Stimulated activated CD4-positive, alpha-beta T cell treated with anti-CD3 and anti-CD28 coated beads, Interleukin-2, amount 100 ng/mL, for 48 hours (primary cell): ENCODE measurements at regions not wholly inside any gene's neighbourhood (a gene's known extent, or its start where the extent isn't known, plus 50 kb on each side); places are given as distances from the start of the nearest gene placed in this dataset.
"Not testable (repeated sequence)": the region's sequence is repeated elsewhere in the genome, so short reads cannot be mapped to it uniquely, and the experiment has no call there.

Source experiments
- DNase-seq, 2 donors: peaks; one replicate each; pipeline ENCODE4 v3.0.0-alpha.2; 2020

GRCh38 chr11:39462506-39462905 lies 1996.9 kb downstream of the LRRC4C start:
- no peak for DNase-seq

DNA sequence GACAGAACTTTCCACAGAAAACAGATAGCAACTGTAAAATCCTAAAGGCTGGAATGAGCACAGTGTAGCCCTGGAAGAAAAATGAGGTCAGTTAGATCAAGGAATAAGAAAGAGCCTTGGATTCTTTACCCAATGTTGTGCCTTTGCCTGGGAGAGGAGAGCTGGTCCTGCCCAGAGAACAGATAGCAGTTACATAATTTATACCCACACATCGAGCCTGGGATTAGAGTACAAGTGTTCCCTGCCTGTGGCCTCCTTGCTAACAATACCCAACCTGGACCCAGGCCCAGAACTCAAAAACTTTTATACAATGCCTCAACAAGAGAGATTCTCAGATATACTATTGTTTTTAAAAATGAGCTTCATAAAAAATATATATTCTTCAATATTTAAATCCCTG lies 1998.4 kb downstream of the LRRC4C start:
- DNase-seq, result no peak

- DNase-seq, result no peak
These were observed 1999.8 kb downstream of the LRRC4C start for GRCh38 chr11:39459606-39460005.

GRCh38 chr11:39458481-39458880 lies 2001.0 kb downstream of the LRRC4C start:
- DNase-seq, result no peak

DNA sequence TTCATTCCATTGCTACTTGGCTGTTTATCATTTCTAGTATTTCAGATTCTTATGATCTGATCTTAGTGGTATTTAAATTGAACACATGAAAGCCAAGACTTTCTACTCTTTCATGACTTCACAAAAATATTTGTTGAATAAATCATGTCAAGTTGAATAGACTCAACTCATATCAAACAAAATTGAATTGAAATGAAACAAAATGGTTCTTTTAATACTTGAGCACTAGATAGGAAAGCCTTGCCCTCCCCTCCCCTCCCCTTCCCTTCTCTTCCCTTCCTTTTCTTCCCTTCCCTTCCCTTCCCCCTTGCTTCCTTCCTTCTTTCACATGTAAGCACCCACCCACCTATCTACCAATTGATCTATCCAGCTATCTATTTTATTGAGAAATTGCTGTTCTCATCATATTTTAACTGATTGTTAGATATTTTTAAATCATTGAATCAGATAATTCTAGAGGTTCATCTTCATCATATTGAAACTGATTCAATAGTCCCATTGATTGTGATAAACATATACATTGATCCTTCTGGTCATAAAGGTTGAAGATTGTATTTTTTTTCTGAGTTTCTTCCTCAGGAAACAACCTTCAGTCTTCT lies 2015.9 kb downstream of the LRRC4C start:
- no peak for DNase-seq

- DNase-seq, result no peak
These were observed 2017.3 kb downstream of the LRRC4C start for GRCh38 chr11:39442177-39442576.

DNA sequence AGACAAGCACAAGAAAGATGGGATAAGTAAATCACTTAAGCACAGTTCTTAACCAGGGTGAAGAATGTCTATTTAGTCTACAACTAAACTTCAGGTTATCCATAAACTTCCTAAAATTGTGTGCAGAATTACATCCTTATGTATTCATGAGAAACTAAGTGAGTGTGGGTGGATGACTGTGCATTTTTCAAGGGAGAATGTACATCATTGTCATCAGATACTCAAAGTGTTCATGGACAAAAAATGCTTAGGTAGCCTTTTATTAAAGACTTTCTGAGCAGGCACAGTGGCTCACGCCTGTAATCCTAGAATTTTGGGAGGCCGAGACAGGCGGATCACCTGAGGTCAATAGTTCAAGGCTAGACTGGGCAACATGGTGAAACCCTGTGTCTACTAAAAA lies 2023.8 kb downstream of the LRRC4C start:
- no peak for DNase-seq

DNA sequence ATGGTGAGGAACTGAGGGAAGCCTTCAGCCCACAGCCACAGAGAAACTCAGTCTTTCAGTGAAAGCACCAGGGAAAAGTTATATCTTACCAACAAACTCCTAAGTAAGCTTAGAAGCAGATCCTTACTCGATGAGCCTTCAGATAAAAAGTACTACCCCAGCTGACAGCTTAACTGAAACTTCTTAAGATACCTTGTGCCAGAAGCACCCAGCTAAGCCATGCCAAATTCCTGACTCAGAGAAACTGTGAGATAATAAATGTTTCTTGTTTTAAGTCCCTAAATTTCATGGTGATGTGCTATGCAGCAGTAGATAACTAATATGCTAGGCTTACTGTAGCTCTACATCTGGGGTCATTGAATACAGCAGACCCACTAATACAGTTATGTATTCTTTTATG lies 2025.0 kb downstream of the LRRC4C start:
- DNase-seq, result no peak

DNA sequence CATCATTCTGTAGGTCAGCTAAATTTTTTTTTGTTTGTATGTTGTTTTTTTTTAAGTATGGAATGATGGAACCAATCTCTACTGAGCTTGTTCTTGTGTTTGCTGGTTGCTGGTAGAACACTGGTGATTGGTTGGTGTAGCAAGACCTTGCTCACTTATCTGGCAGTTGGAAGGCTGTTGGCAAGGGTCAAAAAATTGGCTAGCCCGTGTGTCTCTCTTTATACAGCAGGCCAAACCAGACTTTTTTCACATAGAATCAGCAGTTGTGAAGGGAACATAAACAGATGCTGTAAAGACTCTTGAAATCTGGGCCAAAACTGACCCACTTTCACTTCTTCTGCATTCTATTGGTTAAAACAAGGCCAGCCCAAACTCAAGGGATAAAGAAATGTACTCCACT lies 2026.5 kb downstream of the LRRC4C start:
- no peak for DNase-seq

DNA sequence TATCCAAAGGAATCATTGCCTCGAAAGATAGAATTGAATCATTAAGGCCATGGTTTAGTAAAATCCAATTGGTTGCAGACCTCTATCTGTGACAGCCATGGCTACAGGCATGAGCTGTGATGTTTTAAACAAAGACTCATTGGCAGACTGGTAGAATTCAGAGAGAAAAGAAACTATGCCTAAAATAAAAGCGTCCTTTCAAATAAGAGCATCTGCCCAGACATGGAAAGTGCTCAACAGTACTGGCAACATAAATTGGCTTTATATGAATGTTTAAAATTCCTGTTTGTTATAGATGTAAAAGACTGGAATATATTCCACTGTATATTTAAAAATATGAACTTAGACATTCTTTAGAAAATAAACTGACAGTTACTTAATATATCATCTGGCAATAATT lies 2034.2 kb downstream of the LRRC4C start:
- DNase-seq, result no peak

- no peak for DNase-seq
These were observed 2047.3 kb downstream of the LRRC4C start for GRCh38 chr11:39412117-39412516.

- DNase-seq, result no peak
These were observed 2073.5 kb downstream of the LRRC4C start for GRCh38 chr11:39385911-39386310.

DNA sequence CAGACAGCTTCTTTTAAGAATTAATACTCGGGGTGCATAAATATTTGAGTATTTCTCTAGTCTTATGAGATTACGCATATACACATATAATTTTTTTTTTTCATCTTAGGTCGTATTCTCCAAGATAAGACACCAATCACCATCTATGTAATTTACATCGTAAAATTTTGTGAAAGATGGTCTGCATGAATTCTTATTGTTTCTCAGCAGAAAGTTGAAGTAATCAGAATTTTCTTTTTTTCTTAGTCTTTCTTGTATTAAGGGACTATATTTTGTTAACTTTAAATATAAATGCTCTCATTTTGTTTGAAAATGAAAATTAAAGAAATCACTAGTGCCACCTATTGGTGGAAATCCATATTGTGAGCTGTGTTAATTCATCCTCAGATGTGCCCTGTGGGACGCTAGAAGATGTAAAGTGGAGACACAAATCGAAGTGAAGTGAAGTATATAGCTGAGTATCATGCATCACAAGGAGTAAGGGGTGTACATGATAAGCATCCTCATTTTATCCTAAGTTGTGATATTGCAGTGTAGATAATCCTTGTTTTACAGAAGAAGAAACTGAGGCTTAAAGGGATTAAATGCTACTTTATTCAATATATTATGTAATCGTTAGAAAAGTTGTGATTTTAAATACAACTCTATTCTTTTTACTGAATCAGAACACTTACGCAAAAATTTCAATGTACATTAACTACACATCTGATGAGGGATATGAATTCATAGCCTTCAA lies 2084.3 kb downstream of the LRRC4C start:
- peak in 1 of 2 donors; percentile 11 for DNase-seq

- DNase-seq, result no peak
These were observed 2091.9 kb downstream of the LRRC4C start for GRCh38 chr11:39367534-39367933.

DNA sequence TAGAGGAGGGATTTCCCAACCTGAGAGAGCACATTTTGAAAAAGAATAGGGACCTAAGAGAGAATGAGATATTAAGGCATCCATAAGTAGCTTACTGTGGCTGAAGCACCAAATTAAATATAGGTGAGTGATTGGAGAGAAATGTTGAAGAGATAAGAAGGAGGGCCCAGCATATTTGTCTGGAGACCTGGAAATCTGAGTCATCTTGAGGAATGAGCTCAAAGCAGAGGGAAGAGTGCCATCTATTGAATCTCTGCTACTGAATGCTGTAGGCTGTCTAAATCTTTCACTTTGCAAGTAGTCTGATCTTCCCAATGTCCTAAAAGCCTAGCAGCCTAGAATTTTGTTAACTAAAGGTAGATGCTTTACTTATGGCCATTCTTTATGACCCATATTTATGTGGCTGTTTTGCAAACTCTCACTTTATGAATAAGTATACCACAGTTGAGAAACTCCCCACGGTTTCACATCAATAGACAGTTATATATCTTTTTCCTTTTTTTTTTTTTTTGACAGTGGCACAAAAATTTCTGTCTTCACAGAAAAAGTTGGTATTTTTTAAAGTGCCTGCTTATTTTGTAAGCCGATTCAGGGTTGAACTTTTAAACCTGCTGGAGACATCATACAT lies 2093.5 kb downstream of the LRRC4C start:
- DNase-seq, result no peak

DNA sequence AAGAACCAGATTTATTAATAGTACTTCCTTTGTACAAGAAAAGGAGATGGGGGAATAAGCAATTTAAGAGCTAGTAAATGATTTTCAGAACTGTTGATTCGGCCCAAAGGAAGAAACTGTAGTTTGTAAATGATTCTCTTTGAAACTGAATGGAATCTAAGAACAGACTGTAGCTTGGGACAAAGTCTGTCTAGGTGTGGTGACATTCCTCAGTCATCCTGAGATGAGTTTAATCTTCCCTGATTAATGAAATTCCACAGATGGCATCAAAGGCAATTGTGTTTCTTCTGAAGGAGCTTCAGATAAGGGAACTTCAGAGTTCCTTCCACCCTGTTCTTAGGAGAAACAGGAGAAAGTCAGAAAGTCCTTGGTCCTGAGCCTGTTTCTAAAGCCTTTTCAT lies 2095.9 kb downstream of the LRRC4C start:
- no peak for DNase-seq

DNA sequence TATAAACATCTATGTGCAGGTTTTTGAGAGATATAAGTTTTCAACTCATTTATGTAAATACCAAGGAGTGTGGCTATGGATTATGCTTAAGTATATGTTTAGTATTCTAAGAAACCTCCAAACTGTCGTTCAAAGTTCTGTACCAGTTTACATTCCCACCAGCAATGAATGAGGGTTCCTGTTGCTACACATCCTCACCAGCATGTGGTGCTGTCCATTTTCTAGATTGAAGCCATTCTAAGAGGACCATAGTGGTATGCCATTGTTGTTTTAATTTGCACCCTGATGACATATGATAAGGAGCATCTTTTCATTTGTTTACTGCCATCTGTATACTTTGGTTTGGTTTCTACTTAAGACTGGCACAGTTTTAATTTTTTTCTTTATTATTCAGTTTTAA lies 2097.9 kb downstream of the LRRC4C start:
- no peak for DNase-seq

- no peak for DNase-seq
These were observed 2113.5 kb downstream of the LRRC4C start for GRCh38 chr11:39345834-39346442.

GRCh38 chr11:39341461-39341860 lies 2118.0 kb downstream of the LRRC4C start:
- no peak for DNase-seq

DNA sequence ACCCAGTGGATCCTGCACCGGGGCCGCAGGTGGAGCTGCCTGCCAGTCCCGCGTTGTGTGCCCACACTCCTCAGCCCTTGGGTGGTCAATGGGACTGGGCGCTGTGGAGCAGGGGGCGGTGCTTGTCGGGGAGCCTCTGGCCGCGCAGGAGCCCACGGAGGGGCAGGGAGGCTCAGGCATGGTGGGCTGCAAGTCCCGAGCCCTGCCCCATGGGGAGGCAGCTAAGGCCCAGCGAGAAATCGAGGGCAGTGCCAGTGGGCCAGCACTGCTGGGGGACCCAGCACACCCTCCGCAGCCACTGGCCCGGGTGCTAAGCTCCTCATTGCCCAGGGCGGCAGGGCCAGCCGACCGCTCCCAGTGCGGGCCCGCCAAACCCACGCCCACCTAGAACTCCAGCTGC lies 2126.4 kb downstream of the LRRC4C start:
- not testable (repeated sequence) for DNase-seq

- DNase-seq, result no peak
These were observed 2132.2 kb downstream of the LRRC4C start for GRCh38 chr11:39327302-39327701.

- DNase-seq, result not testable (repeated sequence)
These were observed 2147.6 kb downstream of the LRRC4C start for GRCh38 chr11:39311888-39312287.

- DNase-seq, result no peak
These were observed 2154.9 kb downstream of the LRRC4C start for GRCh38 chr11:39304586-39304985.

GRCh38 chr11:39294648-39295047 lies 2164.8 kb downstream of the LRRC4C start:
- DNase-seq, result no peak
